ENCODE measurements at regions not wholly inside any gene's neighbourhood (a gene's known extent, or its start where the extent isn't known, plus 50 kb on each side); places are given as distances from the start of the nearest gene placed in this dataset.
"Not testable (repeated sequence)": the region's sequence is repeated elsewhere in the genome, so short reads cannot be mapped to it uniquely, and the experiment has no call there.

GRCh38 chr11:121855138-121855537 lies 260.9 kb downstream of the BLID start:
- not testable (repeated sequence) for DNase-seq

DNA sequence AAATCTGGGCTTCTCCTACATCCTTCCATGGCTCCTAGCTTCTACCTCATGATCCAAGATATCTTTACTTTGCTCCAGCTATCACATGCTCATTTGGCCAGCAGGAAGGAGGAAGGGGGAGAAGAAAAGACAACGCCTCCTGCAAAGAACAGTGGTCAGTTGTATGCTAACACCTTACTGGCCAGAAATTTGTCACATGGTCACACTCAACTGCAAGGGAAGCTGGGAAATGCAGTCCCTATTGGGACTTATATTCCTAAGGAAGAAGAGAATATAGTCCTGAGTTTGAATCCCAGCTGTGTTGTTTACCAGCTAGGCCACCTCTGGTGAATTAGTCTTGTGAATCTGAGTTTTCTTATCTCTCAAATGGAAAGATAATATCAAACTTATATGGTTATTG lies 272.0 kb downstream of the BLID start:
- no peak for DNase-seq

DNA sequence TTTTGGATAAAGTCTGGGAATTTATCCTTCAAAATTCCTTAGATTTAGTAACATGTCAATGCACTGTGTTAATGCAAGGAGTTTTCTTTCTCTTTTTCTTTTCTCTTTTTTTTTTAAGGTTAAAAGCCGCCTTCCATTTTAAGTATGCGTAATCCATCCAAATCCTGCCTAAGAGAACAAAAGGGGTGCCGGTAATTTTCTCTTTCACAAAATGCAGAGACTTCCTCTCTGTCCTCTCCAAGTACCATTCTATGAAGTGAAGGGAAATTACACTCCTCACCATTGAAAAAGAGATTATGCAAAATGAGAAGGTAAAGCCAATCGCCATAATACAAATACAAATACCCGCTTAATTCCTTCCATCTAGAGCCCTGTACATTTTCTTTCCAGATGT lies 273.8 kb downstream of the BLID start:
- DNase-seq = no peak

GRCh38 chr11:121841487-121842191 lies 274.4 kb downstream of the BLID start:
- DNase-seq = no peak

- DNase-seq = no peak
Measured at GRCh38 chr11:121839781-121840180, 276.2 kb downstream of the BLID start.

GRCh38 chr11:121838571-121838970 lies 277.4 kb downstream of the BLID start:
- no peak for DNase-seq

- no peak for DNase-seq
Measured at GRCh38 chr11:121833970-121834369, 282.0 kb downstream of the BLID start.

GRCh38 chr11:121829159-121829643 lies 286.8 kb downstream of the BLID start:
- DNase-seq = no peak

DNA sequence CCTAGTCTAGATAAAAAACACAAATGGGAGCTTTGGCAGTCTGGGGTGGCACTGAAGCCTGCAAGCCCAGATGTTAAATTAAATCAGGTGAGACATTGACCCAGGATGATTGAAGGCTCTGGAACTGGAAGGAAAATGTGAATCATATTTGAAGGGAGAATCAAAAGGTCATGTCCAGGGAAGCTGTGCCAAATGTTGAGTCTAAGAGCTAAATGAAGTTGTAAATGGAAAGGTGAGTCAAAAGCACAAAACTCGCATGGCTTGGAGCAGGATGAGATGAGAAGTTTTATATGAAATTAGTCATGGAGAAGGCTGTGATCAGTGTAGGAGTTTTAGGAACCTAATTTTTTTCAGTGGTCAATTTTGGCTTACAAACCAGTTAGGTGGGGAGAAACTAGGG lies 301.1 kb downstream of the BLID start:
- no peak for DNase-seq

GRCh38 chr11:121814296-121814695 lies 301.7 kb downstream of the BLID start:
- no peak for DNase-seq

DNA sequence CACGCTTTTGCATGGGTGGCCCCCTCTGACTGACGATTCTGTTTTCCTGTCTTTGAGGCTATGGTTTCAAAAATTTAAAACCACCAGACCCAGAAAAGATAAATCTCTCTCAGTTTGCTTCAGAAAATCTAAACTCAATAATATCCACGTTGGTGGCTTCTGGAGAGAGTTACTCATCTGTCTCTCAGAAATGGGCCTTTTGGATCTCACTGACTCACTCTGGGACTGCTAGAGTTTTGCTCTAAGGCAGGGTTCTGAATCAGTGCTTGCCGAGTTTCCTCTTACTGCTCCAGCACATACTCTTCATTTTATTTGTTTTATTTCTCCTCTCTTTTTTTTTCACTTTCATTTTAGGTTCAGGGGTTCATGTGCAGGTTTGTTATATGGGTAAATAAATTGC lies 305.7 kb downstream of the BLID start:
- DNase-seq = no peak

- no peak for DNase-seq
Measured at GRCh38 chr11:121808096-121808495, 307.9 kb downstream of the BLID start.

- no peak for DNase-seq
Measured at GRCh38 chr11:121807051-121807450, 309.0 kb downstream of the BLID start.

DNA sequence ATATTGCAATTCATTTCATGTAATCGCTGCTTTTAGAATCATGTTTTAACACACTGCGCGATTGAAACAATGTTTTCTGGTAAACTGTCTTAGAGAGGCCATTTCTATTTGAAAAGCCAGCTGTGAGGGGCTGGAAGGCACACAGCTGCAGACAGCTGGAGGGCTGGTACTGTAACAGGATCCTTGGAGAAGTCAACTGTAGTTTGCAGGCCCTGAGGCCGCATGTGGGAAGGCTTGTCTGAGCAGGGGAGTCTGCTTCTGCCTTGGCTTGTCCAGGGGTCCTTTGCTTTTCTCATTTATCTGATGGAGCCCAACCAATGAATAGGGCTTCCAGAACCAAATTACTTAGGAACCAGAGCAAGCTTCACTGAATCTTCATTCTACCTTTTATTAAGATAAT lies 313.5 kb downstream of the BLID start:
- no peak for DNase-seq

GRCh38 chr11:121801781-121802180 lies 314.2 kb downstream of the BLID start:
- DNase-seq = no peak

DNA sequence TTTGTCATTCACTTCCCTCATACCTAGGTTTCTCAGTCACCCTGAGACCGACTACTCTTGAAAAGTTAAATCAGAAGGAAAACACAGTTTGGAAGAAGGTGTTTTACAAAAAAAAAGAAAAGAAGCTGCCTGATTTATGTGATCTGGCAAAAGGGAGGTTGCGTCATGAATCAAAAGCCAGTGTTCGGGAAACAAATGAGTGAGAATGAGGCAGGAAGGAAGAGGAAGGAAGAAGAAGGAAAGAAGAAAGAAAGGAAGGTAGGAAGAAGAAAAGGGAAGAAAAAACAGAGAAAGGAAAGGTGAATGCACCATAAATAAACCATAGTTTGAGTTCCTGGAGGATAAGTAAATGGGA lies 314.6 kb downstream of the BLID start:
- no peak for DNase-seq

DNA sequence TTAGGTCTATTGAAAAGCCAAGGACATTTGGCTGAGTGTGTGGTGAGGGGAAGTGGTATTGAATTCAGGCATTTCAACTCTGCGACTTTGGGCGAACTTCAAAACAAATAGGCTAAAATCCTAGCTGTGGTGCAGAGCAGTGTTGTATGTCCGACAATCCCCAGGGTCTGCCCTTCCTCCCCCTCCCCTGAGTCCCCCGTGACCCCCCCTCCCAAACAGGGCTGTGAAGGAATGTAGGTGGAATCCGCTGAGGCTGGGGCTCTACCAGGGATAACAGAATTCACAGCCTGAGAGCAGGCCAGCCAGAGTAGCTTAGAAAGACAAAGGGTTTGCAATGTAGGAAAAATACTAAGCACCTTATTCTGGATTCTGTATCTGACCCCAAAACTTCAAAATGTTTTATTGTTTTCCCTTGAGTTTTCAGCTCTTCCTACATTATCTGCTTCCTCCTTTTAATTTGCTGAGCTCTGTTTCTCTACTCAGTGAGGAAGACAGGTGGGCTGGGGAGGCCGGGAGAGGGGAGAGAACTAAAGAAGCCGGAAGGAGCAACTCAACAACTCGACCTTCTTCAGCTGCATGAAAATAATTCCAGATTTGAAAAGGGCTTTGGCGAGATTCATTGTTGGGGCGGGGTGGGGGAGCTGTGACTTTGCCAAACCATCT lies 315.2 kb downstream of the BLID start:
- no peak for DNase-seq

- no peak for DNase-seq
Measured at GRCh38 chr11:121800240-121800639, 315.8 kb downstream of the BLID start.

- no peak for DNase-seq
Measured at GRCh38 chr11:121797496-121797895, 318.5 kb downstream of the BLID start.

DNA sequence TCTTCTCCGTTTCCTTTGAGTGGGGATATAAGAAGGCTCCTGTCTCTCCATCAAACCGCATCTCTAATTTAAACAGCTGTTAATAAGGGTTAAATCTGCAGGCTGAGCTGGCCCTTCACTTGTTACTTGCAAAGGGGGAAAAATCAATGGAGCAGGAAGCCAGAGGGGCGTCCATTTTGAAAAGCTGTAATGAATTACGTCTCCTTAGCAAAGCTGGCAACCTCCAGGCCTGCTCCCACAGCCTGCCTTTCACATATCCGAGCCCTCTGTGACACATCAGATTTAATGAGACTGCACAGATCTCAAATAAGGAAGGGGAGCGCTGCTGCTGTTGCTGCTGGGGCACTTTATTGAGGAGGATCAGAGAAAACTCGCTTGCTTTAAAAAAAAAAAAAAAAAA lies 320.8 kb downstream of the BLID start:
- no peak for DNase-seq

GRCh38 chr11:121794671-121795141 lies 321.3 kb downstream of the BLID start:
- DNase-seq = no peak

- no peak for DNase-seq
Measured at GRCh38 chr11:121793916-121794315, 322.1 kb downstream of the BLID start.

GRCh38 chr11:121793291-121793690 lies 322.7 kb downstream of the BLID start:
- DNase-seq = no peak

DNA sequence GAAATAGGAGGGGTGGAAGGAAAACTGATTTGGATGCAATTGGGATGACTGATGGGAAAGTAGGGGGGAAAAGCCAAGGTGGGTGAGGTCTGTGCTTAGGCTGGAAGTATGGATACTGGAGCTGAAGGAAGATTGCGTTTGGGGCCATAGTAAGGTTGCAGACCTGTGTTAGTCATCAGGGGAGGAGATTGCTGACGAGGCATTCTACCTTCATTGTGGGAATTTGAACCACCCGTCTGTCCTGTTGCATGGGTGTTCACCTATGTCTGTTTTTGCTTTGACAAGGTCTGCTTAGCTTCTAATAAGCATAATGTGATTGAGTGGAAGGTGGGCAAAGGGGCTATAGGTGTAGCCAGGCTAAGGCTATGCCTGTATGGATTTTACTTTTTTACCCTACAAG lies 323.8 kb downstream of the BLID start:
- no peak for DNase-seq

DNA sequence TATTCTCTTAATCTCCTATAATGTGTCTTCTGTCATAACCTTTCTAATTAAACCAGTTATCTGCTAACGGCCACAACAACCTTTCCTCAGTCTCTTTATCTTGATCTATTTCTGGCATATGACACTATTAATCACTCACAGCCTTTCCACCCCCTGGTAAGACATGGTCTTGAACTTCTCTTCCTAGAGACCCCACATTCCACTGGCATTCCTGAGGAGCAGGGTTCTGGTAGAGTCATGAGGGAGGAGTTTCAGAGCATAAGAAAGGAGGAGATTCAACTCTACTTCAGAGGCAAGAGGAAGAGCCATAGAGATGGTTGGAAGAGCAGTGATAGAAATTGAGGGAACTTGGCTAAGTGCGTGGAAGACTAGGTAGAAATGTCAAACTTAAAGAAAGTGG lies 325.6 kb downstream of the BLID start:
- DNase-seq = no peak

All from NCI-H82 (cell line).